Epithelial cell of prostate (primary cell): ENCODE measurements at regions not wholly inside any gene's neighbourhood (a gene's known extent, or its start where the extent isn't known, plus 50 kb on each side); places are given as distances from the start of the nearest gene placed in this dataset.

Experiments
- DNase-seq: peaks from one replicate; pipeline ENCODE4 v3.0.0-alpha.2; 2011; ENCODE audit warnings: low read depth, low spot score
- H3K27ac ChIP-seq: fragments of 450-650 bp; 2 replicates; pipeline ENCODE4 v1.5.1; 2017; ENCODE audit warnings: mild to moderate bottlenecking

GRCh38 chr2:45257820-45258219 lies 248.6 kb upstream of the SIX2 start:
- H3K27ac ChIP-seq: no peak overlapping the region
- no peak for DNase-seq

GRCh38 chr2:45256867-45257641 lies 247.8 kb upstream of the SIX2 start:
- DNase-seq: no peak
- no peak overlapping the region for H3K27ac ChIP-seq

GRCh38 chr2:45256173-45256866 lies 247.1 kb upstream of the SIX2 start:
- H3K27ac ChIP-seq: no peak overlapping the region
- no peak for DNase-seq

DNA sequence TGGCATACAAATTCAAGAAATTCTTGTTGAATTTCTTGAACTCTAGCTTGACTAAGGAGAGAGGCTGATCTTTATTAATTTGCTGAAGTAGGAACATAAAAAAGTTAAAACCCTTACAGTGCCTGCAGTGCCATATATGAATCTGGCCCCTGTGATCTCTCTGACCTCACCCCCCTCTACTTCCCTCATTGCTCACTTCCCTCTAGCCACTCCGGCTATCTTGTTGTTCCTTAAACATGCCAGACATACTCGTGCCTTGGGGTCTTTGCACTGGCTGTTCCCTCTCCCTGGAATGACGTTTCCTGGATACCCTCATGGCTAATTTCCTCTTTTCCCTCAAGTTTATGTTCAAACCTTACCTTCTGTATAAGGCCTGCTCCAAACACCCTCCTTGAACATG lies 246.3 kb upstream of the SIX2 start:
- no peak for DNase-seq
- no peak overlapping the region for H3K27ac ChIP-seq

DNA sequence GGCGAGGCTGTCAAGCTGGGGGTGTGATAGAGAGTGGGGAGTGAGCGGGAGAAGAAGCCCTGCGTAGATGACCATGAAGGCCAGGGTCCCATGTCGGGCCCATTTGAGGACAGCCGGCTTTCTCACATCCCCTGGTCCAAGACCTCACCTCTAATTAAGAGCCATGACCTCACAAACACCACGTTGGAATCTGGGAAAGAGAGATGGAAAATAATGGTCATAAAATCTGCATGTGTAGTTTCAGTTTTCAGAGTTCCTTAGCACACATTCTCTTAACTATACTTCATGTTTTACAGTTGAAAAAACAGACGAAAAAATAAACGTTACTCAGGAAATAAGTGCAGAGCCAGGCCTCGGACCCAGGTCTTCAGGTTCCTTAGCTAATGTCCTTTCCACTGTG lies 244.8 kb upstream of the SIX2 start:
- H3K27ac ChIP-seq: no peak overlapping the region
- DNase-seq: no peak

GRCh38 chr2:45253151-45253550 lies 243.9 kb upstream of the SIX2 start:
- H3K27ac ChIP-seq: no peak overlapping the region
- DNase-seq: no peak

DNA sequence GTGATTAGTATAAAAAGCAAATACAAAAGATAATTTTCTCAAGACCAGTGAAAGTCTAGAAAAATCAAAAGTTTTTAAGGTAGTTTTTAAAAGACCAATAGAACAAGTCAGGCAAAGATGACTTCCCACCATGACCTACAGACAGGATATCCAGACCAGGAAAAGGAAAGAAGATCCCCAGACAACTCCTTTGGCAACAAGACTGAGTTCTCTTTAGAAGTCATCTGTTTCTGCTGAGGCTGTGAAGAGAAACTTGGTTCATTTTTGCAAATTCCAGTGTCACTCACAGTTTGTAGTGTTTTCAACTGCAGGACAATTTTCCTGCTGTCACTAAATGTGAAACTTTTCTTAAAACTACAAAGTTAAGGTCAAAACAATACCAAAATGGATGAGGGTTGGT lies 240.9 kb upstream of the SIX2 start:
- no peak overlapping the region for H3K27ac ChIP-seq
- no peak for DNase-seq

DNA sequence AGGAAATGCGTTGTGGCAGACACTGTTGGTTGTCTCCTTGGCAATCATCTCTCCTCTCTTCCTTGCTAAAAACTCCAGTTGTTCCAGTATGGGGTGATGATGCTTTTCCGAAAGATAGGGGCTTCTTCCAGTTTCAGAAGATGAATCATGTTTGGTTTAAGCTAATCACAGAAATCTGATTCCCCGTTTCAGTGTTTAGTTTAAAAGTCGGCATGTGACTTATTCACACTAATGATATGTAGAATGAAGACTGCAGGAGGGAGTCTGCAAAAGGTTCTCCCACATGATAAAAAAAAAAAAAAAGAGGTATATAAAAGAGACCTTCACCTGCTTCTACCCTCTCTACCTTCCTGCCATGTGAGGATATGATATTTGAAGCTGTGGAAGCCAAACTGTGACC lies 239.0 kb upstream of the SIX2 start:
- DNase-seq: no peak
- H3K27ac ChIP-seq: no peak overlapping the region

GRCh38 chr2:45244928-45245327 lies 235.7 kb upstream of the SIX2 start:
- H3K27ac ChIP-seq: no peak overlapping the region
- no peak for DNase-seq

DNA sequence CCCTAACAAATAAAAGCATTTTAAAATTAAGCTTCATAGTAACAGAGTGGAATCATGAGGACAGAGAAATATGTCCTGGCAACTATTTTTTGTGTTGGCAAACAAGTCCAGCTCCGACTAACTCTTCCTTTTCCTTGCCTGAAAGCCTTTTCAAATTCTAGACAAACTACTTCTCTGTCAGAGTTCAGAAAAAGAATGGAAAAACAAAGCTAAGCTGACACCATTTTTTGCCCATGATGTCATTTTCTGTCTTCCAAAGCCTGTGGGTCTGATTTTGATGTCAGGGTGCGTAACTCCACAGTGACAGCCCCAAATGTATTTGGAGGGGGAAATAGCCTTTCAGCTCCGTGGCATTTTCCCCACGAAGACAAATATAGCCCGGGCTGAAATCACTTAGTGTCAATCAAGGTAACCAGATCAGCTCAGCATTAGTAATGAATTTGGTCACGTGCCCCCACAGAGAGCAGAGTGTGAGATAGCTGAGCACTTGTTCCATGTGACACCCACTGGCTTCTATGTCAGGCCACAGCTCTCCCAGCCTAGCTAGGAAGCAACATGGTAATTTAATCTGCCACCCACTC lies 233.0 kb upstream of the SIX2 start:
- H3K27ac ChIP-seq: no peak overlapping the region
- no peak for DNase-seq

GRCh38 chr2:45241061-45241561 lies 231.9 kb upstream of the SIX2 start:
- no peak for DNase-seq
- no peak overlapping the region for H3K27ac ChIP-seq

DNA sequence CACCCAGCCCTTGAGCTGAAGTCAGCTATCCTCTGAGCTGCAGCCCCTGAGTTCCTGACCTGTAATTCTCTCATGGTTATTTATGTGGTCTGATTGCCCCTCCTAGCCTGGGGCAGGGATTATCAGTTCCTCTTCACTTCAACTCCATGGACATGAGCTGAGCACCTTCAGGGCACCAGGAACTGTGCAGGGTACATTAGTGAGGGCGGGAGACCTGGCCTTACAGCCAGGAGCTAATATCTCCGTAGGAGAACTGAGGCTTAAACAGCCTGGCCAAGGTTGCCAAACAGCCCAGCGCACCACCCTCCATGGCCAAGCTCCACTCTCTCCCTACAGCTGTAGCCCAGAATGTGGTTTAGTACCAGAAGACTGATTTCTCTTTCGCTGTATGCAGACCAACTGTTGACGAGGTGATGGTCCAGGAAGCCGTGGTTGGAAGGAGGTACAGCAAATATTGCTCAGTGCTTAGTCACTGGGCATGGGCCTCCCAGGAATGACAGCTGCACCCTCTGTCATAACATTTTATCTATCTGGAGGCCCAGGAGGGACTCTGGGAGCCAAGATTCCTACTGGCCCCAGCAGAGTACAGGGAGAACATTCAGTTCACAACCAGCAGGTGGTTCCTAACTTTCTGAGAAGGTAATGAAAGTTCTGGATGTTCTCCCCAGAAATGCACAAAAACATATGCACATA lies 228.7 kb upstream of the SIX2 start:
- peak; percentile 81 for DNase-seq
- H3K27ac ChIP-seq: peak overlapping the region; percentile 46

GRCh38 chr2:45237128-45237527 lies 227.9 kb upstream of the SIX2 start:
- DNase-seq: no peak
- H3K27ac ChIP-seq: no peak overlapping the region

GRCh38 chr2:45236268-45236667 lies 227.0 kb upstream of the SIX2 start:
- no peak overlapping the region for H3K27ac ChIP-seq
- DNase-seq: no peak

GRCh38 chr2:45233301-45233700 lies 224.0 kb upstream of the SIX2 start:
- H3K27ac ChIP-seq: no peak overlapping the region
- no peak for DNase-seq

GRCh38 chr2:45232818-45233217 lies 223.6 kb upstream of the SIX2 start:
- DNase-seq: no peak

DNA sequence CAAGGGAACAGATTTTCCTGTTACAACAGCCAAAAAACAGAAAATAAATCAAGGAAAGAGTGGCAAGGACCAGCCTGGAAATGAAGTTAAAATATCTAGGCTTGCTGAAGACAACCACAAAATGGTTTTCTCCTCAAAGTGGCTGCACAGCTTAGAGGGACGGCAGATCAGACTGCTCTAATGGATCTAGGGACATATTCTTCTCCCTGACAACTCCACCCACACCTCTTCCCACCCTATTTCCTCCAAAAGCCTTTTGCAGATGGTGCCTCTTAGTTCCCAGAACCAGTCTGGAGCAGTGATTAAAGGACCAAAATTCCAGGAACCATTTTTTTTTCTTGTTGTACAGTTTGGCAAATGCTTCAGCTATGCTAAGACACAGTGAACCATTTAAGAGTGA lies 220.2 kb upstream of the SIX2 start:
- no peak overlapping the region for H3K27ac ChIP-seq
- DNase-seq: no peak

More at GRCh38 chr2:45232818-45233217, 223.6 kb upstream of the SIX2 start:
- no peak overlapping the region for H3K27ac ChIP-seq

- no peak for DNase-seq
- H3K27ac ChIP-seq: no peak overlapping the region
Observed at GRCh38 chr2:45227347-45227746, 218.1 kb upstream of the SIX2 start.

GRCh38 chr2:45224993-45225380 lies 215.7 kb upstream of the SIX2 start:
- H3K27ac ChIP-seq: no peak overlapping the region
- no peak for DNase-seq

DNA sequence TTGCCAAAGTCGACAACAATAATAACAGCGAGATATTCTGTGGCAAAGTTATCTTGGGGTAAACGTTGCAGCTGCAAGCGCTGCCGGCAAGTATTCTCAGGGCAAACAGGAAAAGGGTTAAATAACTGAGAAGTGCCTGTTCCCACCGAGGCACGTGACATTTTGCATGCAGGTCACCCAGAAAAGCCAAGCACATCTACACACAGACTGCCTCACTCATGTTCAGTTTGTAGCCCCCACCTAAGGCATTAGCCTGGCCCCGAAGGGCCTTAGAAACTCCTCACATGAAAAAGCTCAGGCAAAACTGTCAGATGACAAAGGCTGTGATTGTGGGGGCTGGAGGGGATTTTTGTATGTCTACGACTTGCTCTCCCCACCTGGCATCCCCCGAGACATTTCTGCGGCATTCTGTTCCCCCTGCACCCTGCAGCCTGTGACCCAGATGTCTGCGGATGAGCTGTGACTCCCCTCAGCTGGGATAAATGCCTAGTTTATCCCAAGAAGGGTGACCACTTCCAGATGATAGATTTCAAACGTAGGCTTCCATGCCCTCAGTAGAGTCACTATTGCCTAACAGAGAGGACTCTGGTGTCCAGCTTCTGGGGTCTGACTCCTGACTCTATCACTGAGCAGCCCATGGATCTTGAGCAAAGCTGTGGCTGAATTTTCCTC lies 215.2 kb upstream of the SIX2 start:
- DNase-seq: no peak
- no peak overlapping the region for H3K27ac ChIP-seq
